HepG2 (cell line): ENCODE measurements at regions not wholly inside any gene's neighbourhood (a gene's known extent, or its start where the extent isn't known, plus 50 kb on each side); places are given as distances from the start of the nearest gene placed in this dataset.

ENCODE experiments used
- ETV5 ChIP-seq: IDR thresholded peaks from 2 replicates; pipeline ENCODE4 v1.6.1; 2018; ENCODE audit warnings: missing biosample characterization, missing genetic modification reagents, inconsistent platforms, borderline replicate concordance
- POLR2AphosphoS5 ChIP-seq: IDR thresholded peaks from 2 replicates; pipeline ENCODE4 v1.6.1; 2012; ENCODE audit warnings: low read depth, low read length
- ZNF317 ChIP-seq: sonication (generic); formaldehyde crosslinking; IDR thresholded peaks from 2 replicates; pipeline ENCODE4 v1.5.0; 2020; ENCODE audit warnings: mild to moderate bottlenecking, missing genetic modification reagents
- ZNF747 ChIP-seq: sonication (generic); formaldehyde crosslinking; IDR thresholded peaks from 2 replicates; pipeline ENCODE4 v1.8.1; 2023; ENCODE audit warnings: missing genetic modification reagents, mild to moderate bottlenecking, borderline replicate concordance

GRCh38 chr1:232456714-232457113 is 173.2 kb downstream of the SIPA1L2 start:
- no peak for TF ChIP-seq ZNF317 (CRISPR knock-in tag)
- TF ChIP-seq ZNF747 (CRISPR knock-in tag), result no peak
- no peak for TF ChIP-seq ETV5 (CRISPR knock-in tag)
- no peak for TF ChIP-seq POLR2AphosphoS5
